ENCODE measurements at regions not wholly inside any gene's neighbourhood (a gene's known extent, or its start where the extent isn't known, plus 50 kb on each side); places are given as distances from the start of the nearest gene placed in this dataset.
"Not testable (repeated sequence)": the region's sequence is repeated elsewhere in the genome, so short reads cannot be mapped to it uniquely, and the experiment has no call there.

DNA sequence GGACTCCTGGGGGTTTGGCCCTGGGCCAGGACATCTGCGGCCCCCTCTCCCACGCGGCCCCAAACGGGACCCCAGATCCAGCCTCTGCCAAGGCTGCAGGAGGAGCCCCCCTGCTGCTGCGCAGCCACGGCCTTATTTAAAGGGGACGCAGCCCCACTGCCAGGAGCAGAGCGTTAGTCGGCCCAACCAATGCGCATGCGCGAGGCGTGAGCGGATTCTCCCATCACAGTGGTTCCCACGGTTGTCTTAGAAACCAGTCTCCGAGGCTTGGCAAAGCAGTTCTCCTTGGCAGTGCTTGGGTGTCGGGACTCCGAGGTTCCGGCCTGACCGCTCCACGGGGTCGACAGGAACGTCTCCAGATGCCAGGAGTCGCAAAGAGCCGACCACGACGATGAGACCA lies 288.3 kb upstream of the ZNF337 start:
- ChIA-PET CTCF (no interaction called here), POLR2A (no interaction called here)
- H3K4me3 ChIP-seq (ENCODE audit: low read depth, low read length) = peak overlapping the region; percentile 41
- H3K36me3 ChIP-seq (ENCODE audit: control insufficient read depth, insufficient read depth, low read length) = no peaks in the 10 kb centered on the region
- no peak for TF ChIP-seq CTCF (IDR thresholded peaks at IDR 0.05; ENCODE audit: insufficient read depth, low read depth, low read length)
- peak; percentile 12 for DNase-seq (ENCODE audit: low read depth)
- no peaks in the 10 kb centered on the region for H3K27me3 ChIP-seq (ENCODE audit: control insufficient read depth, insufficient read depth, low read length)

GRCh38 chr20:25982701-25983100 lies 286.0 kb upstream of the ZNF337 start:
- H3K4me3 ChIP-seq (ENCODE audit: low read depth, low read length); H3K36me3 ChIP-seq (ENCODE audit: control insufficient read depth, insufficient read depth, low read length); H3K27me3 ChIP-seq (ENCODE audit: control insufficient read depth, insufficient read depth, low read length); DNase-seq (ENCODE audit: low read depth); CTCF ChIA-PET; POLR2A ChIA-PET: not testable (repeated sequence)

DNA sequence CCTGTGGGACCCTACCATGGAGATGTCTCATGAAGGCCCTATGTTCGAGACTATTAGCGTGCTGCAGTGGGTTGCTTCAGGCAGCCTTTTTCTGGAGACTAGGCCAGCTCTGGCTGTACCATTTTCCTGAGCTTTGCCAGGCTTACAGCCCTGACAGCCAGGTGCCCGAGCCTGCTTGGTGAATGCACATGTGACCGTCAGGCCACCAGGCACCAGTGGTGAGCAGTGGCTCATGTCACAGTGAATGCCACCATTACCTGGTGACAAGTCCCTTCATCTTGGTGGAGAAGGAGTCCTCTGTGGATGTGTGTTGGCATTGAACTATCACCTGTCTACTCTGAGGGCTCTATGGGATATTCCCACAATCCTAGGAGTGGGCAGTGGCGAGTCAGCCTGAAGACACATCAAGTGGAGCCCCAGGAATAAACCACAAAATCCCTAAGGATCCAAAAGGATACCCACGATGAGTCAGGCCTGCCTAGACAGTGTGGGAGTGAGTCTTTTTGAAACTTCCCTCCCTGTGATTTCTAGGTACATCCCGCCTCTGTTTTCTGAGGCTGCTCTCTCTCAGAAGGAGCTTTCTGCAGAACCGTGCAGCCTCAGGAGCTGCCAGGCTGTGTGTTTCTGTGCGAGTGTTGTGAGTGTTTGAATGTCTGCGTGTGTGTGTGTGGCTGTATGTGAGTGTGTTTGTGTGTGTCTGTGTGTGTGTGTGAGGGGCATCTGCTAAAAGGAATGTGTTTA lies 282.0 kb upstream of the ZNF337 start:
- POLR2A ChIA-PET; DNase-seq (ENCODE audit: low read depth); H3K27me3 ChIP-seq (ENCODE audit: control insufficient read depth, insufficient read depth, low read length); H3K36me3 ChIP-seq (ENCODE audit: control insufficient read depth, insufficient read depth, low read length); CTCF ChIA-PET; H3K4me3 ChIP-seq (ENCODE audit: low read depth, low read length): not testable (repeated sequence)

DNA sequence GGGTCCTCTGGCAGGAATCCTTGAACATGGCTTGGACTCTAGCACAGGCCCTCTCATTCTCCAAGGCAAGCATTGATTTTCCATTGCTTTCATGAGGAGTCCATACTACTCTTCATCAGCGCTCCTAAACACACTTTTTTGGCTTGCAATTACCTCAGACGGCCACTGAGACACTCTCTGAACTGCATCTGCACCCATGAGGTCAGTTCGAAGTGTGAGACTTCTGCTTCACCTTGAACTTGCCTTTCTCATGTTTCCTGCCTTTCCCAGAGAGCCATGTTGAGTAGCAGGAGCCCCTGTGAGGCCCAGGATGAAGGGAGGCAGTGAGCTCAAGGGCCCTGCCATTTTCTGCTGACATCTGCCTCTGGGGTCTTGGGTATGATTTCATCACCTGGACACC lies 279.2 kb upstream of the ZNF337 start:
- H3K36me3 ChIP-seq (ENCODE audit: control insufficient read depth, insufficient read depth, low read length); CTCF ChIA-PET; H3K27me3 ChIP-seq (ENCODE audit: control insufficient read depth, insufficient read depth, low read length); DNase-seq (ENCODE audit: low read depth); POLR2A ChIA-PET; H3K4me3 ChIP-seq (ENCODE audit: low read depth, low read length): not testable (repeated sequence)

- H3K36me3 ChIP-seq (ENCODE audit: control insufficient read depth, insufficient read depth, low read length); H3K27me3 ChIP-seq (ENCODE audit: control insufficient read depth, insufficient read depth, low read length); POLR2A ChIA-PET; H3K4me3 ChIP-seq (ENCODE audit: low read depth, low read length); DNase-seq (ENCODE audit: low read depth): not testable (repeated sequence)
- CTCF ChIA-PET = interaction anchor here (0.9 kb wide), 1 partner anchor 8 kb away, joined by 4 read pairs; no protein-coding TSS in a partner anchor
These were observed 268.6 kb upstream of the ZNF337 start for GRCh38 chr20:25965203-25965602.

GRCh38 chr20:25953876-25954275 lies 257.2 kb upstream of the ZNF337 start:
- H3K36me3 ChIP-seq (ENCODE audit: control insufficient read depth, insufficient read depth, low read length); H3K27me3 ChIP-seq (ENCODE audit: control insufficient read depth, insufficient read depth, low read length); H3K4me3 ChIP-seq (ENCODE audit: low read depth, low read length); CTCF ChIA-PET; DNase-seq (ENCODE audit: low read depth); POLR2A ChIA-PET: not testable (repeated sequence)

DNA sequence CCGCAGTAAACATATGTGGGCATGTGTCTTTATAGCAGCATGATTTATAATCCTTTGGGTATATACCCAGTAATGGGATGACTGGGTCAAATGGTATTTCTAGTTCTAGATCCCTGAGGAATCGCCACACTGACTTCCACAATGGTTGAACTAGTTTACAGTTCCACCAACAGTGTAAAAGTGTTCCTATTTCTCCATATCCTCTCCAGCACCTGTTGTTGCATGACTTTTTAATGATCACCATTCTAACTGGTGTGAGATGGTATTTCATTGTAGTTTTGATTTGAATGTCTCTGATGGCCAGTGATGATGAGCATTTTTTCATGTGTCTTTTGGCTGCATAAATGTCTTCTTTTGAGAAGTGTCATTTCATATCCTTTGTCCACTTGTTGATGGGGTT lies 238.6 kb upstream of the ZNF337 start:
- DNase-seq (ENCODE audit: low read depth); H3K27me3 ChIP-seq (ENCODE audit: control insufficient read depth, insufficient read depth, low read length); H3K4me3 ChIP-seq (ENCODE audit: low read depth, low read length); CTCF ChIA-PET; H3K36me3 ChIP-seq (ENCODE audit: control insufficient read depth, insufficient read depth, low read length); POLR2A ChIA-PET: not testable (repeated sequence)

GRCh38 chr20:25932806-25933205 lies 236.2 kb upstream of the ZNF337 start:
- POLR2A ChIA-PET; CTCF ChIA-PET; H3K4me3 ChIP-seq (ENCODE audit: low read depth, low read length); H3K27me3 ChIP-seq (ENCODE audit: control insufficient read depth, insufficient read depth, low read length); H3K36me3 ChIP-seq (ENCODE audit: control insufficient read depth, insufficient read depth, low read length); DNase-seq (ENCODE audit: low read depth): not testable (repeated sequence)

- peak; percentile 30 for DNase-seq (ENCODE audit: low read depth)
- CTCF ChIA-PET; H3K27me3 ChIP-seq (ENCODE audit: control insufficient read depth, insufficient read depth, low read length); H3K36me3 ChIP-seq (ENCODE audit: control insufficient read depth, insufficient read depth, low read length); H3K4me3 ChIP-seq (ENCODE audit: low read depth, low read length): not testable (repeated sequence)
- POLR2A ChIA-PET = interaction anchor here (0.6 kb wide), 1 partner anchor 173 kb away, joined by 9 read pairs; no protein-coding TSS in a partner anchor
These were observed 235.5 kb upstream of the ZNF337 start for GRCh38 chr20:25932170-25932569.

DNA sequence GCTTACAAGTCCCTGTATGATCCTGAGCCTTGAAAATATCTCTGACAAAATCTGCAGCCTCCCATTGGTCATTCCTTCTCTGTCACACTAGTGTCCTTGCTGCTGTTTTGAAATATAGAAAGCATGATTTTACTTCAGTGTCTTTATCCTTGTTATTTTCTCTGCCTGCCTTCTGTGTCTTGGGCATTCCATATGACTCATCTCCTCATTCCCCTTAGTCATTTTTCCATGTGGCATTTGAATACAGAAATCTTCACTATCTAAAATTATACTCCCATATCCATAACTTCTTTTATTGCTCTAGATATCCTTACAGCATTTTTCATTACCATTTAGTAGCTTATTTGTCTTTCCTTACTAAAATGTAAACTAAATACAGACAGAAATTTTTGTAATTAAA lies 205.7 kb upstream of the ZNF337 start:
- H3K27me3 ChIP-seq (ENCODE audit: control insufficient read depth, insufficient read depth, low read length); POLR2A ChIA-PET; H3K36me3 ChIP-seq (ENCODE audit: control insufficient read depth, insufficient read depth, low read length); H3K4me3 ChIP-seq (ENCODE audit: low read depth, low read length); CTCF ChIA-PET; DNase-seq (ENCODE audit: low read depth): not testable (repeated sequence)

DNA sequence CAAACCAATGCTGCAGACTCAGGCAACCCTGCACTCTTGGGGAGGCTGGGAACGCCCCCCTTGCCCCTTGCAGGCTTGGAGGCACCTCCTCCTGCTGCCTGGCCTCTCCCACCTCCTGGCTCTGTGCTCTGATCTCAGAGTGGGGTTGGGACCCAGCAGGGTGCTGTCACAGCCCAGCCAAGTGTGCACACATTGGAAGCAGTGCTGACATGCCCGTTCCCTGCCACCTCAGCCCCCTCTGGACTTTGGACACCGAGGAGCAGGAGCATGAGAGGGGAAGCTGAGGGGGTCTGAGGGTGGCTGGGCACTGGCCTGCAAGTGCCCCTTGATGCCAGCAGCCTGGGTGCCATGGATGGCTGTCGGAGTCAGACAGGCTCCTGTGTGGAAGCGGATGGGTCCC lies 202.0 kb upstream of the ZNF337 start:
- POLR2A ChIA-PET; DNase-seq (ENCODE audit: low read depth); H3K27me3 ChIP-seq (ENCODE audit: control insufficient read depth, insufficient read depth, low read length); CTCF ChIA-PET; H3K36me3 ChIP-seq (ENCODE audit: control insufficient read depth, insufficient read depth, low read length); H3K4me3 ChIP-seq (ENCODE audit: low read depth, low read length): not testable (repeated sequence)

DNA sequence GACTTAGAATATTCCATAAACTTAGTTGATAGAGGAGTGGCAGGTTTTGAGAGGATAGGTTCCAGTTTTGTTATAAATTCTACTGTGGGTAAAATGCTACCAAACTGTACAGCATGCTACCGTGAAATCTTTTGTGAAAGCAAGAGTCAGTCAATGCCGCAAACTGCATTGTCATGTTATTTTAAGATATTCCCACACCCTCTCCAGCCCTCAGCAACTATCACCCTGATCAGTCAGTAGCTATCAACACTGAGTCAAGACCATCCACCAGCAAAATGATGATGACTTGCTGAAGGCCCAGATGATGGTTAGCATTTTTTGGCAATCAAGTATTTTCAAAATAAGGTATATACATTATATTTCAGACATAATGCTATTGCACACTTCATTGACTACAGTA lies 182.4 kb upstream of the ZNF337 start:
- H3K27me3 ChIP-seq (ENCODE audit: control insufficient read depth, insufficient read depth, low read length); CTCF ChIA-PET; POLR2A ChIA-PET; H3K4me3 ChIP-seq (ENCODE audit: low read depth, low read length); H3K36me3 ChIP-seq (ENCODE audit: control insufficient read depth, insufficient read depth, low read length); DNase-seq (ENCODE audit: low read depth): not testable (repeated sequence)
